ENCODE measurements at regions not wholly inside any gene's neighbourhood (a gene's known extent, or its start where the extent isn't known, plus 50 kb on each side); places are given as distances from the start of the nearest gene placed in this dataset.
A peak's percentile ranks its signal among the peaks of the same experiment; 100 is the strongest.

GRCh38 chr5:54927097-54927746, 58.2 kb downstream of the ESM1 start:
- DNase-seq (ENCODE audit: low read depth), result no peak
- in situ Hi-C loops (cut with HindIII; ENCODE audit: low sequenced_read_pairs), result loop anchor here (25.0 kb wide), 1 partner anchor 210 kb away; no protein-coding TSS in a partner anchor
- TF ChIP-seq, protein P1, sequence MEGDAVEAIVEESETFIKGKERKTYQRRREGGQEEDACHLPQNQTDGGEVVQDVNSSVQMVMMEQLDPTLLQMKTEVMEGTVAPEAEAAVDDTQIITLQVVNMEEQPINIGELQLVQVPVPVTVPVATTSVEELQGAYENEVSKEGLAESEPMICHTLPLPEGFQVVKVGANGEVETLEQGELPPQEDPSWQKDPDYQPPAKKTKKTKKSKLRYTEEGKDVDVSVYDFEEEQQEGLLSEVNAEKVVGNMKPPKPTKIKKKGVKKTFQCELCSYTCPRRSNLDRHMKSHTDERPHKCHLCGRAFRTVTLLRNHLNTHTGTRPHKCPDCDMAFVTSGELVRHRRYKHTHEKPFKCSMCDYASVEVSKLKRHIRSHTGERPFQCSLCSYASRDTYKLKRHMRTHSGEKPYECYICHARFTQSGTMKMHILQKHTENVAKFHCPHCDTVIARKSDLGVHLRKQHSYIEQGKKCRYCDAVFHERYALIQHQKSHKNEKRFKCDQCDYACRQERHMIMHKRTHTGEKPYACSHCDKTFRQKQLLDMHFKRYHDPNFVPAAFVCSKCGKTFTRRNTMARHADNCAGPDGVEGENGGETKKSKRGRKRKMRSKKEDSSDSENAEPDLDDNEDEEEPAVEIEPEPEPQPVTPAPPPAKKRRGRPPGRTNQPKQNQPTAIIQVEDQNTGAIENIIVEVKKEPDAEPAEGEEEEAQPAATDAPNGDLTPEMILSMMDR (IDR thresholded peaks at IDR 0.05; ENCODE audit: low read depth, low read length, missing control alignments), result no peak
- no peak overlapping the region for H3K4me3 ChIP-seq (ENCODE audit: low read depth, low read length)

DNA sequence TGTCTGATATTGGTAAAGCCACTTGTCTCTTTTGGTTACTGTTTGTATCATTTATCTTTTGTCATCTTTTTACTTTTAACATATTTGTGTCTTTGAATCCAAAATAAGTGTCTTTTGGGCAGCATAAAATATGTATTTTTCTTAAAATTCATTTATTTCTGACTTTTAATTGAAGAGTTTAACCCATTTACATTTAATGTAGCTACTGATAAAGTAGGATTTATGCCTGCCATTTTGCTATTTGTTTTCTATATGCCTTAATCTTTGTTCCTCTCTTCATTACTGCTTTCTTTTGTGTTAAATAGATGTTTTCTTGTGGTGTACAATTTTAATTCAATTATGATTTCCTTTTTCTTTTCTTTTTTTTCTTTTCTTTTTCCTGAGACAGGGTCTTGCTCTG, 60.9 kb downstream of the ESM1 start:
- no peak overlapping the region for H3K4me3 ChIP-seq (ENCODE audit: low read depth, low read length)
- in situ Hi-C loops (cut with HindIII; ENCODE audit: low sequenced_read_pairs), result no loop called here
- no peak for DNase-seq (ENCODE audit: low read depth)
- TF ChIP-seq, protein P1 (IDR thresholded peaks at IDR 0.05; ENCODE audit: low read depth, low read length, missing control alignments), result no peak

- TF ChIP-seq, protein P1 (IDR thresholded peaks at IDR 0.05; ENCODE audit: low read depth, low read length, missing control alignments), result no peak
- H3K4me3 ChIP-seq (ENCODE audit: low read depth, low read length), result no peak overlapping the region
- in situ Hi-C loops (cut with HindIII; ENCODE audit: low sequenced_read_pairs), result no loop called here
- DNase-seq (ENCODE audit: low read depth), result no peak
Observed at GRCh38 chr5:54917323-54917722, 68.1 kb downstream of the ESM1 start.

GRCh38 chr5:54915466-54916027, 69.8 kb downstream of the ESM1 start:
- in situ Hi-C loops (cut with HindIII; ENCODE audit: low sequenced_read_pairs), result no loop called here
- no peak overlapping the region for H3K4me3 ChIP-seq (ENCODE audit: low read depth, low read length)
- no peak for DNase-seq (ENCODE audit: low read depth)
- TF ChIP-seq, protein P1 (IDR thresholded peaks at IDR 0.05; ENCODE audit: low read depth, low read length, missing control alignments), result no peak

- no peak for DNase-seq (ENCODE audit: low read depth)
- TF ChIP-seq, protein P1 (IDR thresholded peaks at IDR 0.05; ENCODE audit: low read depth, low read length, missing control alignments), result no peak
- no peak overlapping the region for H3K4me3 ChIP-seq (ENCODE audit: low read depth, low read length)
- in situ Hi-C loops (cut with HindIII; ENCODE audit: low sequenced_read_pairs), result no loop called here
Observed at GRCh38 chr5:54912021-54912420, 73.4 kb downstream of the ESM1 start.

GRCh38 chr5:54909911-54910870, 75.2 kb downstream of the ESM1 start:
- no peak overlapping the region for H3K4me3 ChIP-seq (ENCODE audit: low read depth, low read length)
- in situ Hi-C loops (cut with HindIII; ENCODE audit: low sequenced_read_pairs), result no loop called here
- TF ChIP-seq, protein P1 (IDR thresholded peaks at IDR 0.05; ENCODE audit: low read depth, low read length, missing control alignments), result no peak
- peak; percentile 27 for DNase-seq (ENCODE audit: low read depth)

Data from astrocyte of the cerebellum (primary cell).